ENCODE measurements at regions not wholly inside any gene's neighbourhood (a gene's known extent, or its start where the extent isn't known, plus 50 kb on each side); places are given as distances from the start of the nearest gene placed in this dataset.

- Mint-ChIP-seq H3K4me1 (peaks cover 18% of the 10 kb centered on the region), H3K27ac (no peak overlapping the region), H3K4me3 (no peak overlapping the region), H3K27me3 (no peaks in the 10 kb centered on the region), H3K36me3 (ENCODE audit: low read depth) (no peaks in the 10 kb centered on the region), H3K9me3 (peaks cover 3% of the 10 kb centered on the region)
- ChIA-PET POLR2A (no interaction called here), CTCF (interaction anchor here (0.9 to 2.2 kb wide), 5 partner anchors 11 to 227 kb away, joined by 3 to 9 read pairs (median 4); partner anchors contain the start of gene TNFAIP3)
- TF ChIP-seq CTCF (IDR thresholded peaks at IDR 0.05) = no peak
- intact Hi-C loops (cut with micrococcal nuclease) = no loop called here
- no peak for ATAC-seq (ENCODE audit: low read depth)
- no peak for DNase-seq
Measured at GRCh38 chr6:137933696-137934095, 66.6 kb downstream of the TNFAIP3 start.

DNA sequence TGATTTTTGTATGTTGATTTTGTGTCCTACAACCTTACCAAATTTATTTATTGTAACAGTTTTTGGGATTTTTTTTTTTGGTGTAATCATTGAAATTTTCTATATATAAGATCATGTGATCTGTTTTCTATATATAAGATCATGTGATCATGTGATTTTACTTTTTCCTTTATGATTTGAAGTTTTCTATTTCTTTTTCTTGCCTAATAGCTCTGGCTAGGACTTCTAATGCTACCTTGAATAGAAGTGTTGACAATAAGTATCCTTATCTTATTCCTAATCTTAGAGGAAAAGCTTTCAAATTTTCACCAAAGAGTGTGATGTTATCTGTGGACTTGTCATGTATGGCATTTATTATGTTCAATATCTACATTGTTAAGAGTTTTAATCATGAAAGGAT, 69.7 kb downstream of the TNFAIP3 start:
- POLR2A ChIA-PET = interaction anchor here (0.6 to 0.7 kb wide), 2 partner anchors 30 to 239 kb away, joined by 3 to 5 read pairs; no protein-coding TSS in a partner anchor
- Mint-ChIP-seq H3K4me3 (no peak overlapping the region), H3K27me3 (no peaks in the 10 kb centered on the region), H3K27ac (no peak overlapping the region), H3K36me3 (ENCODE audit: low read depth) (no peaks in the 10 kb centered on the region), H3K4me1 (peaks cover 25% of the 10 kb centered on the region), H3K9me3 (peaks cover 7% of the 10 kb centered on the region)
- DNase-seq (no peak), ATAC-seq (ENCODE audit: low read depth) (no peak)
- intact Hi-C loops (cut with micrococcal nuclease) = no loop called here
- no peak for TF ChIP-seq CTCF (IDR thresholded peaks at IDR 0.05)
- CTCF ChIA-PET = interaction anchor here (0.7 to 1.3 kb wide), 2 partner anchors 68 to 69 kb away, joined by 4 to 7 read pairs; partner anchors contain the start of gene TNFAIP3

DNA sequence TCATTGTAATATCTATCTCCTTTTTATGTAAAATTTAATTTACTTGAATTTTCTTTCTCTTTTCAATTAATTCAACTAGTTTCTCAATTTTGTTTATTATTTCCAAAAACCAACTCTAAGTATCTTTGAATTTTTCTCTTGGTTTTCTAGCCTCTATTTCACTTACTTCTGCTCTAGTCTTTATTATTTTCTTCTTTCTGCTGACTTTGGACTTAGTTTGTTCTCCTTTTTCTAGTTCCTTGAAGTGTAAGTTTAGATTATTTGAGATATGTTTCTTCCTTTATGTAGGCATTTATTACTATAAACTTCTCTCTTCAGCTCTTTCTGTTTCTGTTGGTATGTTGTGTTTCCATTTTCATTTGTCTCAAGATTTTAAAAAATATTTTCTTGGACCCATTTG, 70.8 kb downstream of the TNFAIP3 start:
- Mint-ChIP-seq H3K36me3 (ENCODE audit: low read depth) (no peaks in the 10 kb centered on the region), H3K4me1 (peaks cover 21% of the 10 kb centered on the region), H3K4me3 (no peak overlapping the region), H3K27me3 (no peaks in the 10 kb centered on the region), H3K9me3 (peaks cover 7% of the 10 kb centered on the region), H3K27ac (no peak overlapping the region)
- ChIA-PET POLR2A (no interaction called here), CTCF (interaction anchor here (0.8 kb wide), 1 partner anchor 10 kb away, joined by 3 read pairs; no protein-coding TSS in a partner anchor)
- ATAC-seq (ENCODE audit: low read depth) (no peak), DNase-seq (no peak)
- TF ChIP-seq CTCF (IDR thresholded peaks at IDR 0.05) = no peak
- intact Hi-C loops (cut with micrococcal nuclease) = no loop called here

DNA sequence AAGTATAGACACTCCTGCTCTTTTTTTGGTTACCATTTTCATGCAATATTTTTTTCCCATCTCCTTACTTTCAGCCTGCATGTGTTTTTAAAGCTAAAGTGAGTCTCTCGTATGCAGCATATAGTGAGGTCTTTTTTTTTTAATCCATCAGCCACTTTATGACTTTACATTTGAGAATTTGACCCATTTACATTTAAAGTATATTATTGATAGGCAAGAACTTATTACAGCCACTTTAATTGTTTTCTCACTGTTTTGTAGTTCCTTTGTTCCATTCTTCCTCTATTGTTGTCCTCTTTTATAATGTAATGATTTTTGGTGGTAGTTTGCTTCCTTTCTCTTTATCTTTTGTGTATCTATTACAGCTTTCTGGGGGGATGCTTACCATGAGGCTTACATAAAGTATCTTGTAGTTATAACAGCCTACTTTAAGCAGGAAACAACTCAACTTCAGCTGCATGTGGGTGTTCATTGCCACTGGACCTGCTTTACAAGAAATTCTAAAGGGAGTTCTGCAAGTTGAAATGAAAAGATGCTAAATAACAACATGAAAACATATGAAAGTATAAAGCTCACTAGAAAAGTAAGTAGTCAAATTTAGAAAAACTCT, 71.8 kb downstream of the TNFAIP3 start:
- Mint-ChIP-seq H3K27me3 (no peaks in the 10 kb centered on the region), H3K27ac (no peak overlapping the region), H3K4me1 (peaks cover 18% of the 10 kb centered on the region), H3K36me3 (ENCODE audit: low read depth) (no peaks in the 10 kb centered on the region), H3K4me3 (no peak overlapping the region), H3K9me3 (peaks cover 7% of the 10 kb centered on the region)
- DNase-seq = no peak
- TF ChIP-seq CTCF (IDR thresholded peaks at IDR 0.05) = no peak
- intact Hi-C loops (cut with micrococcal nuclease) = no loop called here
- POLR2A ChIA-PET = interaction anchor here (0.6 to 3.5 kb wide), 8 partner anchors 11 to 230 kb away, joined by 3 to 32 read pairs (median 6); partner anchors contain the start of gene TNFAIP3
- CTCF ChIA-PET = interaction anchor here (0.5 to 5.0 kb wide), 17 partner anchors 11 to 277 kb away, joined by 3 to 111 read pairs (median 7); partner anchors contain the start of gene TNFAIP3
- ATAC-seq (ENCODE audit: low read depth) = no peak

- TF ChIP-seq CTCF (IDR thresholded peaks at IDR 0.05) = no peak
- ATAC-seq (ENCODE audit: low read depth) (no peak), DNase-seq (no peak)
- no peak overlapping the region for H3K4me3 Mint-ChIP-seq
- H3K9me3 Mint-ChIP-seq = peaks cover 7% of the 10 kb centered on the region
- no peaks in the 10 kb centered on the region for H3K27me3 Mint-ChIP-seq
- H3K4me1 Mint-ChIP-seq = peaks cover 30% of the 10 kb centered on the region
- H3K36me3 Mint-ChIP-seq (ENCODE audit: low read depth) = no peaks in the 10 kb centered on the region
- CTCF ChIA-PET = interaction anchor here (4.5 to 5.0 kb wide), 2 partner anchors 73 to 237 kb away, joined by 33 to 111 read pairs; partner anchors contain the start of gene TNFAIP3
- H3K27ac Mint-ChIP-seq = no peak overlapping the region
- intact Hi-C loops (cut with micrococcal nuclease) = no loop called here
- POLR2A ChIA-PET = no interaction called here
Measured at GRCh38 chr6:137941995-137942394, 74.9 kb downstream of the TNFAIP3 start.
